AG08396 (cell line): ENCODE measurements at regions not wholly inside any gene's neighbourhood (a gene's known extent, or its start where the extent isn't known, plus 50 kb on each side); places are given as distances from the start of the nearest gene placed in this dataset.
"Not testable (repeated sequence)": the region's sequence is repeated elsewhere in the genome, so short reads cannot be mapped to it uniquely, and the experiment has no call there.

Experiments
- DNase-seq: peaks from one replicate; pipeline ENCODE4 v3.0.0; 2012; ENCODE audit warnings: low spot score, mixed read lengths

DNA sequence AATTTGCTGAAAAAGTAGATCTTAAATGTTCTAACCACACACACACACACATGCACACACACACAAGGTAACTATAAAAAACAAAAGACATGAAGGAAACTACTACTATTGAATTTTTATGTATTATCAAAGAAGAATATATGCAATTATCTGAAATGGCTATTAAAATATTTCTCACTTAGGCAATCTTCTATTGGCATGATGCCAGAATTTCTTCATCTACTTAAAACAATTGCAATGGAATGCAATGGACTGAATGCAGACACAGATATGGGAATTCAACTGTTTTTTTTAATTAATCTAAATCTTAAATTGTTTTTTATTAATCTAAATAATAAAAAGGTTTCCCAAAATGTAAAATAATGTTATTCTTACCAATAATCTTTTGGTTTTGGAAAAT, 152.6 kb upstream of the SMLR1 start:
- DNase-seq, result no peak

DNA sequence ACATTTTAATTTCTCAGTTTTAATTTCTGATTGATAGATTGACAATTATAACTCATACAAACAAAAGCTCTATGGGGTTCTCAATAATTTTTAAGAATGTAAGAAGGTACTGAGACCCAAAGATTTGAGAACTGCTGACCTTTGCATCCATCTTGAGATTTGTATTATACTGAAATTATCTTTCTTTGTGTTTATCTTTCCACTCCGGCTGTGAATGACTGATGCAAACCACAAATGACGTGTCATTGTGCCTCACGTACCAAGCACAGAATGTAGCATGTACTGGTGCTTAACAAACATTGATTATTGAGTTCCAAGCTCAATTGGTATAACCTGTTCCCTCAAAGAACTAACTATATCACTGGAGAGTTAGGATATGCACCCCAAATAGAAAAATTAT, 152.1 kb upstream of the SMLR1 start:
- DNase-seq, result peak; percentile 39

DNA sequence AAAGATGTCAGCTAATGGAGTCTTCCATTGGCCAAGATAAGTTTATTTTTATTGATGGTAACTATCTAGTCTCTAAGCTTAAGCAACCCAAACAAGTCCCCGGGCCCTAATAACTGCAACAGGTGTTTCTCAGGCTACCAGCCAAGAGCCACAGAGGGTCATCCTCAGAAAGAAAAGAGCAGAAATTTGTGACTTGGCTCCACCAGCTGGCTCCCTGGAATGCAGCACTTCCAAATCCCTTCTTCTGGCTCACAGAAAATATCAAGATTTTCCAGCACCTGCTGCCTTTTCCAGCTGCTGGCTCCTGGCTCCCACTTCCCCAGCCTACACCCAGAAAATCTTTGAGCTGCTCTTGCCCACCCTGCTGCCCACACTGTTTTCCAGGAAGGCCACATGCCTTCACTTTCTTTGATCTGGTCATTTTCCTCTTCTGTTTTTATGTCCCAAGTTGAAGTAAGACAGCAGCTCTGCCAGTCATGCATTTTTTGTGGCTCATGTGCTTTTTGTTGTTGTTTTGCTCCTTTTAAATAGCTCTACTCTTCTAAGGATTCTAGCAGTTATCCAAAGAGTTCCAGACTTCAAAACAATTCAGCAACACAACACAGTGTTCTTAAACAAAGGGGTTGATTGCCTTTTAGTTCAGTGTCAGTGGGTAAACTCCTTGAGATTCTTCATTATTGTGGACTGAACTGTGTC, 151.0 kb upstream of the SMLR1 start:
- DNase-seq, result no peak

DNA sequence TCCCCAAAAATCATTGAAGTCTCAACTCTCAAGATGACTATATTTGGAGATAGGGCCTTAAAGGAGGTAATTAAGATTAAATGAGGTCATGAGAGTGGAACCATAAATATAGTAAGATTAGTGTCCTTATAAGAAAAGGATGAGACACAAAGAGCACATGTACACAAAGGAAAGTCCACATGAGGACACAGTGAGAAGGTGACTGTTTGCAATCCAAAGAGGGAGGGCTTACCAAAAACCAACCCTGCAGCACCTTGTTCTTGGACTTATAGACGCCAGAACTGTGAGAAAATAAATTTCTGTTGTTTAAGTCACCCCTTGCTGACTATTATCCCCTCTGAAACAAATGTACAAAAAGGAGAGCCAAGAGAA, 150.4 kb upstream of the SMLR1 start:
- no peak for DNase-seq

DNA sequence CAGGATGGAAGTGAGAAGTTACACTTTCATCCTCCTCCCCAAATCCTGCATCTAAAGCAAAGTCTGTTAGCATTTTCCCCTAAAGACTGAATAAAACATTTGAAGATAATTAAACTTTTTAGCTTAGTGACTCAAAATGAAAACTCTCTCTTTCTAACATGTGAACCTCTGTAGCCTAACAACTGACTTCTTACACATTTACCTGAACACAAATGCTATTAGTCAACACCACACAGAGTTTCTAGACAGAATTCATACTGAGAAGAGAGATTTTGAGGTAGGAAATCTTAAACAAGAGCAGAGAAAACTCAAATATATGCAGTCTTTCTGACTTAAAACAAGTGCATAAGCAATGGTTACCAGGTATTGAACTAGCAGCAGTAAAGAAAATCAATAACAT, 149.9 kb upstream of the SMLR1 start:
- DNase-seq, result no peak

DNA sequence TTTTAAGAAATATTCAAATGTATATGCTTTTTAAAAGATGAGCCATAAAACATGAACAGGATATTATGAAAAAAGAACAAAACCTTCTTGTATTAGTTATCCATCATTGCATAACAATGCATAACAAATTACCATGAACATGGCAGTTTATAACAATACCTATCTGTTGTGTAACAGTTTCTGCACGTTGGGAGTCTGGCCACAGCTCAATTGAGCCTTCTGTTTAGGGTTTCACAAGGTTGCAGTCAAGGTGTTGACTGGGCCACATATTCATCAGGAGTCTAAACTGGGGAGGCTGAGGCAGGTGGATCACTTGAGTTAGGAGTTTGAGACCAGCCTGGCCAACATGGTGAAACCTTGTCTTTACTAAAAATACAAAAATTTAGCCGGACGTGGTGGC, 149.4 kb upstream of the SMLR1 start:
- no peak for DNase-seq

DNA sequence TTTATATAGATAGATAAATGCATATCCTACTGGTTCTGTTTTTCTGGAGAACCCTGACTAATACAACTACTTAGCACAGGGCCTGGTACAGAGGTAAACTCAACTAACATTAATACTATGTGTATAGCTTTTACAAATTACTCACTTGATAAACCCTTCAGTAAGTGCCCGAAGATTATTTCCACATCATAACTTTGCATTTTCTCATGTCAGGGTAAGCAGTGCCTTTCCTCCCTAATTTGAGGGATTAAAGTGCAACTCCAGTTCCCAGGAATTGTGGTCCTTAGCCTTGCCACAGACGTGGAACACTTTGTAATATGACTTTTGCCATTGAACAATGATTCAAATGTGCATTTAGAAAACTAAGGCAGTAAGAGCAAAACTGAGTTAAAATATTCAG, 147.5 kb upstream of the SMLR1 start:
- DNase-seq, result no peak

DNA sequence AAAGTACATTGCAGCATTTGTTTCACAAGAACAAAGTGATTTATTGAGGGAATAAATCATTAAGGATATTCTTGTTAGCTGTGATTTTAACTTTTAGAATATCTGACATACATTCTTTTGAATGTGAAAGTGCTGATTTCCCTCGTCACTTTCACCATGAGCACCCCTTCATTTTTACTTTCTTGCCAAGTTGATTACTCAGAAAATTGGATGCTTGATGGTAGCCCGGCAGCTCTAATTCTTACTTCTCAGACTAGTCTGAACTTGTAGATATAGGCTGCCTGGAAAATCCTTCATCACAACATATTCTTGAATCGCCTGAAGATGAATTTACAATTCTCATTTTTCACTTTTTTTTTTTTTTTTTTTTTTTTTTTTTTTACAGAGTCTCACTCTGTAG, 147.1 kb upstream of the SMLR1 start:
- DNase-seq, result no peak

DNA sequence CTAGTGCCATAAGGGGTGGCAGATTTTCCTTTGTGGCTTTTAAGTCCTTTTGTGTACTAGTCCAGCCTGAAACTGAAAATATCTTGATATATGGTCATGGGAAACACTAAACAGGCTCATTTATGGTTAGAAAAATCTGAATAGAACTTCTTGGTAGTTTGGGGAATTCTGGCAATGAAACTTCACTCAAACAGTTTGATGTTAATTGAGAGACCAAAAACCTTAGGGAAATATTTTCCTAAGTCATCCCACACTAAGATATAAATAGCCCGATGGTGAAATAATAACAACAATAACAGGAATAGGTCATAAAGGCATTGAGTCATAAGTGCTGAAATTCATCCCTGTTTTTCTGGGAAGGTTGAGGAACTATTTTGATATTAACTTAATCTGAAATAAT, 146.2 kb upstream of the SMLR1 start:
- peak; percentile 30 for DNase-seq

DNA sequence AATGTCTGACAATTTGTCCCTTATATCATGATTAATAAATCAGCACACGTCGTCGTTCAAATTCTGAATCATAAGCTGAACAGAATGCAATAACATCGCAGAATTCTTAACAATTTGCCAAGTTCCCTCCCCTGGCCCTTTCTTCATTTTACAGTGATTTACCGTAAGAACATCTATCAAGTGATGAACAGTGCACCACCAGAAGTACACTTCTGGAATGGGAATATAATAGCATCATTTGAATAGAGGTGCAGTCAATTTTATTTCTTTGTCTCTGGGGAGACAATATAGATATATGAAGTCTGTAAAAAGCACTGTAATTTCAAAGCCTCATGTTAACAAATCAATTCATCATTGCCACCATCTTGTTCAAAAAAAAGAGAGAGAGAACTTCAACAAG, 145.1 kb upstream of the SMLR1 start:
- DNase-seq, result no peak

DNA sequence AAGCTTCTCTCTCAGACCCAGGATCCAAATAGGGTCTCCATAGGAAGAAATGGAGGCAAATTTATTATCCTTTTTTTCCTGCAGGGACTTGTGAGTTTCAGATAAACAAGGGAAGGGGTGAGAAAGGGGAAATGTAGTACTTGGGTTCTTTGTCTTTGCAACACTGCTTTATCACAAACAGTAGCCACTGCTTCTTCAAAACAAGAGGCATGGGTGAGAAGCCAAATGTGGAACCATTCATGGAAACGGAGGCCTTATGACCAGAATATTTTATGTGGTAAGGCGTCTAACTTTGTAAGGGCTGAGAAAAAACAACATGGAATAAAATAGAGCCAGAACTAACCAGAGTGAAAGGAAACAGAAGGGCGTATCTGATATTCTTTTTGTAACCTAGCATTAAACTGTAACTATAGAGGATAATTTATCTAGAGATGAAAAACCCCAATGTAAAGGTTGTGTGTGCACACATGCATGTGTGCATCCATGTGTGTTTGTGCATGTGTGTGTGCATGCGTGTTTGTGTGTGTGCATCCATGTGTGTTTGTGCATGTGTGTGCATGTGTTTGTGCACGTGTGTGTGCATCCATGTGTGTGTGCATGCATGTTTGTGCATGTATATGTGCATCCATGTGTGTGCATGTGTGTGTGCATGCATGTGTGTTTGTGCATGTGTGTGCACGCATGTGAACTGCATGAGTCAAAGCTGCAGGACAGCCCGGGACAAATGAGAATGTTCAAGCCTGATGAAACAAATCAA, 143.3 kb upstream of the SMLR1 start:
- DNase-seq, result no peak

DNA sequence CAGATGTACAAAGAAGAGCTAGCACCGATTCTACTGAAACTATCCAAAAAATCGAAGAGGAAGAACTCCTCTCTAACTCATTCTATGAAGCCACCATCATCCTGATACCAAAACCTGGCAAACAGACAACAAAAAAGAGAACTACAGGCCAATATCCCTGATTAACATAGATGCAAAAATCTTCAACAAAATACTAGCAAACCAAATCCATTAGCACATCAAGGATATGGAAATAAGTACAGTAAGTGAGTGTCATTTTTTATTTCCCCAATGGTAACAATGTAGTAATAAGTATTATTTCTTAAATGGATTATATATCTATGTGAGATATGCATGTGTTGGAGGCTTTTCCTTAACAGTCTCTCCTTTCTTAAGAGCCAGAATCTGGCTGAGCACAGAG, 134.5 kb upstream of the SMLR1 start:
- no peak for DNase-seq

DNA sequence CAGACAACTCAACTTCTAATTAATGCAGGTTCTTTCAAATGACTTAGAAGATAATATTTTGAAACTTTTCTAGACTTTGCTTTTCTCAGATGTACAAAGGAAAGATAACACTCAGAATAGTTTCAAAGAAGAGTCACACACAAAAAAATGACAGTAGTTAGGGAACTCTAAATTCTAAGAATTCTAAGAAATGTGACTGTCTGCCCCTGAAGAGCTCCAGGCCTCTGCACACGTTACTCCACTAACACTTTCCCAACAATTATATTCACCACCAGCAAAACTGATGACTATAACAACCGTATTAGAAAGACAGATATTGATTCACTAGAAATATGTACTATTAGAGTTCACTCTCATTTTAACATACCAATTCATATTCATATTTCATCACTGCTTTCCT, 133.3 kb upstream of the SMLR1 start:
- DNase-seq, result no peak

DNA sequence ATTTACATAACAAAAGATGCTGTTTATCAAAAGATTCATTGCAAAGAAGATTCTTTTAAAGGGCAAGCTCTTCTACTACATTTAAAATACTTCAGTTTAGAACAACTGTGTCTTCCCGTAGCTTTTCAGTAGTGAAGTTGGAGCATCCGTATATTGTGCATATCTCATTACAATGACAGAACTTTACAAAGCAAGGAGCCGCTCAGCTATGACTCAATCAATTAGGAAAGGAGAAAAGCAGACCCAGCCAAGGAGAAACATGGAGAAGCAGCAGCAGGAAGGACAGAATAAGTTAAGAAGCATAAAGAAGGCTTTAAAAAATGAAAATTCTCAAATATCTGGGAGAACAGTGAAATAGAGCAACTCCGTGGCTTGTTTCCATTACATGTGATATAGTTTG, 132.6 kb upstream of the SMLR1 start:
- DNase-seq, result no peak

DNA sequence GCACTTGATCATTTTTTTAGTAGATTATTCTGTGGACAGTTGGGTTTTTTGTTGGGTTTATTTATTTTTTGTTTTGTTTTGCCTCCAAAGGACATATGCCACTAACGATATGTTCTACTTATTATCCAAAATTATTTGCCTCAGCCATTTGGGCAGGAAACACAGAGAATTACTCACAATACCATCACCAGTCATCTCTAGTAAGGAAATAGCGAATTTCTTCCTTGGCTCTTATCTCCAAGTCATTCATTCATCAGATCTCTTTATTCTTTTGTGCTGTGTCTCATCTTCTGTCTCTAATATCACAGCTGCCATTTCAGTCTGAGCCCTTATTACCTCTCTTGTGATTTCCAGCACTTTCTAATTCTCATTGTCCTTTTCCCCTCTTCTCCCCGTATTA, 130.4 kb upstream of the SMLR1 start:
- no peak for DNase-seq

DNA sequence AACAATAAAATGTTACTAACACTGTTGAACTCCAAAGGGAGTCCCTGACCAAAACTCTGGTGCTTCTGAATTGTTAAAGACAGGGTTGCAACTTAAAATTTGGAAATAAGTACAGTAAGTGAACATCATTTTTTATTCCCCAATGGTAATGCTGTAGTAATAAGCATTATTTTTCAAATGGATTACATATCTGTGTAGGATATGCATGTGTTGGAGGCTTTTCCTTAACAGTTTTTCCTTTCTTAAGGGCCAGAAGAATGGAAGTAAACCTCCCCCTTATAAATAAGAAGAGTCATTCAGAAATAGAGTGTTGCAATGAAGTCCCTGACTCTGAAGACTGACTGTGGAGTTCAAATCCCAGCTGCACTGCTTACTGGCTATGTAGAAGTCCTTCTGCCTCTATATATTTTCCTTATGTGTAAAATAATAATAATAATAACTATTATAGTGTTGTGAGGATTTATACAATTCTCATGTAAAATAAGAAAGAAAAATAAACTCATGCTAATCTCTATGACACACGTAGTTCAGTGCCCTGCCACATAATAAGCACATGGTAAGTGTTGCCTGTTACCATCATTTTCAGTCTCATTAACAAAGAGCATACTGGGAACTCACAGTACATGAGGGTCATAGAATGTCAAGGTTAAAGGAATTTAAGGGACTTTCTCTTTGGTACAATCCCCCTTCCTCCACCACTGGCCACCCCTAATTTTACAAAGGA, 129.8 kb upstream of the SMLR1 start:
- no peak for DNase-seq

DNA sequence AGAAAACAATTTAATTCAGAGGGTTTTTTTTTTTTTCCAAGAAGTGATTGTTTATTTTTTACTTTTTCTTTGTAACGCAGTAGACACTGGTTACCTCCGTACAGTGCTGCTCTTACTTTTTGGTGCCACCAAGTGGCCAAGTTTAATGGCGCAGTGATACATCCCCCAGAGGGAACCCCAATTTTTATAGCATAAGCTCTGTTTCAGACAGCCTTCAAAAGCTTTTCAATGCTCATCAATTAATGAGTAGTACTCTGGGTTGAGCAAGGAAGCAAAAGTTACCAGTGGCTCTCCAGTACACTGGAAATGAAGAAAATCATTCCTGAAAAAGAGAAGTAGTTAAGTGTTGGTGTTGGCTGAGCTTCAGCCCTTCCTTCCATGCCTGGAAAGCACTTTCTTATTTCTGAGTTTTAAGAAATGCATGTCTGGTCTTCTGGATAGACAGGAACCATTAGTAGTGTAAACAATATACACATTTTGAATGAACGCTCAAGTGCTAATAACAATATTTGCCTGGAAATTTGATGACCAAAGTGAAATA, 129.1 kb upstream of the SMLR1 start:
- DNase-seq, result peak; percentile 62

DNA sequence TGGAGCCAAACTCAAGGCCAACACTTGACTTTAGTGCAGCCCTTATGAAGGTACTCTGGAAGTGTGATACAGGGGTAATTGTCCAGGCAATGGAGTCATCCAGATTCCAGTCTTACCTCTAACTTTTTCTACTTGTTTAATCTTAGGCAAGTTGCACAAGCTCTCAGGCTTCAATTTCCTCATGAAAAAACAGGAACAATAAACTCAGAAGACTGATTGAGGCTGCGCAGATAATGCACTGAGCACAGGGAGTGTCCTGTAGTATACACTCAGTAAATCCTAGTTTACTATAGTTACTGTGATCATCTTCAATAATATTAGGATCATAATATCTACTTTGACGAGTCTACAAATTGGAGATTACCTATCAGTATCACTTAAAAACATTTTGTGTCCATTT, 127.5 kb upstream of the SMLR1 start:
- DNase-seq, result no peak

DNA sequence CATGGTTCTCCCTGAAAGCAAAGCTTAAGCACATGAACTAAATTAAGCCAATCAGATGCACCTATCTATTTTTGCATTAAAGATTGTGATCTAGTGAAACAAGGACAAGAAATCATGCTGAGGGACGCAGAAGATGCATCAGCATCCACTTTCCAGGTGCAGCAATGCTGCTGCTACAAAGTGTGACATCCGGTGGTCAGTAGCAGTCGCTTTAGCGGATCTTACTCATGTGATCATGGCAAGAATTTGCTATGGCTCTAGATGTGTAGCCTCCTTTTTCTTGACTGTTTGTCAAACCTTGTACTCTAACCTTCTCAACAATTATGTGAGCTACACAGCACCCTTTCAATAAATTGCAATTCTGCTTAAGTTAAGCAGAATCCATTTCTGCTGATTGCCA, 126.8 kb upstream of the SMLR1 start:
- no peak for DNase-seq

DNA sequence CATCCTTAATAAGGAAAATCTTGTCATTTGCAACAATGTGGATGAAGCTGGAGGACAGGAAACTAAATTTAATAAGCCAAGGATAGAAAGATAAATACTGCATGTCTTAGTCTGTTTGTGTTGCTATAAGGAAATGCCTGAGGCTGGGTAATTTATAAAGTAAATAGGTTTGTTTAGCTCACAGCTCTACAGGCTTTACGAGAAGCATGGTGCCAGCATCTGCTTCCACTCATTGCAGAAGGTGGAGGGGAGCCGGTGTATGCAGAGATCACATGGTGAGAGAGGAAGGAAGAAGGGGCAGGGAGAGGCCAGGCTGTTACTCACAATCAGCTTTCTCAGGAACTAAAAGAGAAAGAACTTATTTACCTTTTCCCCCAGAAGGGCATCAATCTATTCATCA, 118.9 kb upstream of the SMLR1 start:
- DNase-seq, result peak; percentile 19

DNA sequence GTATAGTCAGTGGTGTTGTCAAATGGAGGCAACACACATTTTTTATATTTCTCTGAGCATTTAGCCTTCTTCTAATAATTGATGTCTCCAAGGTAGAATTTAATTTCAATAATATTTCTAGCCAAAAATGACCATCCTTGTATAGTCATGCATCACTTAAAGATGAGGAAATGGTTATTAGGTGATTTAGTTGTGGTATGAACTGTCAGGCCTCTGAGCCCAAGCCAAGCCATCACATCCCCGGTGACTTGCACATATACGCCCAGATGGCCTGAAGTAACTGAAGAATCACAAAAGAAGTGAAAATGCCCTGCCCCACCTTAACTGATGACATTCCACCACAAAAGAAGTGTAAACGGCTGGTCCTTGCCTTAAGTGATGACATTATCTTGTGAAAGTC, 115.6 kb upstream of the SMLR1 start:
- not testable (repeated sequence) for DNase-seq

DNA sequence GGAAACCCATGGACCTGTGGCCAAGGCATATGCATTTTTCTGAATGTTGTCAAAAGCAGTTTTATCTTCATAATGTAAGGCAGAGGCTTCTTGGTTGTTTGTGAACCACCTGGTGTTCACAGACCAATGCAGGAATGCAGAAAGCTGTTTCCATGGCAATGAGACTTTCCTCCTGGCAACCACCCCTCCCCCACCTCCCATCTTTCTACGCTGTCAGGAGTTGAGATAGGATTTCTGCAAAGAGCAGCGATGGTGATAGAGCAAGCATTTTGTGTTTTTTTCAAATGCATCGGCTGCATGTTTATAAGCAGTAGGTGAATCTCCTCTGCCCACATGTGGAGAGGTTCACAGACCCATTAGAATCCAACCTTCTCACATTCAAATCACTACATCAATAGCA, 114.1 kb upstream of the SMLR1 start:
- DNase-seq, result no peak

DNA sequence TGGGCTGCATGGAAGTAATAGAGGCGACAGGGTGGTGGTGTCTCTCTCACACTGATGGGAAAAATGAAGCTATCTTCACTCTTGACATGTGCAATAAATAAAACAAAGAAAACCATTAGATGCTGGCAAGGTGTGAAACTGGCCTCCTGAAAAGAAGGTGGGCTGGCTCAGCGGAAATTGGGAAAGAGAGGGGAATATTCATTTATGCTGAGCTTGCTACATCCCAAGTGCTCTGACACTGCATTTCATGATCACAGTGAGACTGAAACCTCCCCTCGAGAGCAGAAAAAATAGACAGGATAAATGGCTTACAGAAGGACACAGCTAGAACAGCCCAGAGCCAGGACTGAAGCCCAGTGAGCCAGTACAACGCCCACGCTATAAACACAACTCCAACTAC, 112.1 kb upstream of the SMLR1 start:
- DNase-seq, result no peak
